GM23338 (cell line): ENCODE measurements at regions not wholly inside any gene's neighbourhood (a gene's known extent, or its start where the extent isn't known, plus 50 kb on each side); places are given as distances from the start of the nearest gene placed in this dataset.

Experiments
- CREB1 ChIP-seq: fragments of 250-450 bp; sonication (Bioruptor Pico); IDR thresholded peaks from 2 replicates; pipeline ENCODE4 v1.5.0; 2020; ENCODE audit warnings: low read depth, mild to moderate bottlenecking, moderate library complexity
- CTCF ChIP-seq, 2 experiments: fragments of 200-600 bp in 1 of 2; sonication (generic) in 1 of 2; conservative IDR thresholded peaks; 2 replicates each; pipeline versions ENCODE4 v1.5.1 to v1.6.1; 2016 to 2017; ENCODE audit warnings: antibody characterized with exemption in 2 of 2, low read depth in 2 of 2, mild to moderate bottlenecking in 2 of 2, moderate library complexity in 1 of 2
- EZH2 ChIP-seq: fragments of 200-600 bp; sonication (generic); IDR thresholded peaks from one replicate; pipeline ENCODE4 v1.8.0; 2017; ENCODE audit warnings: antibody characterized with exemption, mild to moderate bottlenecking, low read depth; ENCODE audit not compliant: unreplicated experiment
- JUNB ChIP-seq: IDR thresholded peaks from one replicate; pipeline ENCODE4 v1.6.1; 2016; ENCODE audit warnings: antibody characterized with exemption; ENCODE audit not compliant: unreplicated experiment
- NANOG ChIP-seq: IDR thresholded peaks from 2 replicates; pipeline ENCODE4 v1.6.1; 2016; ENCODE audit warnings: antibody characterized with exemption, borderline replicate concordance
- POLR2AphosphoS5 ChIP-seq: IDR thresholded peaks from 2 replicates; pipeline ENCODE4 v1.6.1; 2016; ENCODE audit warnings: antibody characterized with exemption, low read depth
- STAT1 ChIP-seq: IDR thresholded peaks from one replicate; pipeline ENCODE4 v1.6.1; 2016; ENCODE audit warnings: antibody characterized with exemption; ENCODE audit not compliant: unreplicated experiment
- ZNF114 ChIP-seq: fragments of 250-450 bp; sonication (Bioruptor Pico); IDR thresholded peaks from 2 replicates; pipeline ENCODE4 v1.5.0; 2020; ENCODE audit warnings: mild to moderate bottlenecking, moderate library complexity
- TF ChIP-seq, protein P1 (sequence below): IDR thresholded peaks from one replicate; pipeline ENCODE4 v1.6.1; 2018; ENCODE audit warnings: antibody characterized with exemption; ENCODE audit not compliant: unreplicated experiment

- TF ChIP-seq CTCF (conservative IDR thresholded peaks at IDR 0.05; ENCODE audit: low read depth in 2 of 2) (no peak), EZH2 (no peak), POLR2AphosphoS5 (no peak), NANOG (no peak), JUNB (no peak), CREB1 (CRISPR knock-in tag) (no peak), ZNF114 (CRISPR knock-in tag) (no peak), STAT1 (no peak)
- TF ChIP-seq, protein P1, sequence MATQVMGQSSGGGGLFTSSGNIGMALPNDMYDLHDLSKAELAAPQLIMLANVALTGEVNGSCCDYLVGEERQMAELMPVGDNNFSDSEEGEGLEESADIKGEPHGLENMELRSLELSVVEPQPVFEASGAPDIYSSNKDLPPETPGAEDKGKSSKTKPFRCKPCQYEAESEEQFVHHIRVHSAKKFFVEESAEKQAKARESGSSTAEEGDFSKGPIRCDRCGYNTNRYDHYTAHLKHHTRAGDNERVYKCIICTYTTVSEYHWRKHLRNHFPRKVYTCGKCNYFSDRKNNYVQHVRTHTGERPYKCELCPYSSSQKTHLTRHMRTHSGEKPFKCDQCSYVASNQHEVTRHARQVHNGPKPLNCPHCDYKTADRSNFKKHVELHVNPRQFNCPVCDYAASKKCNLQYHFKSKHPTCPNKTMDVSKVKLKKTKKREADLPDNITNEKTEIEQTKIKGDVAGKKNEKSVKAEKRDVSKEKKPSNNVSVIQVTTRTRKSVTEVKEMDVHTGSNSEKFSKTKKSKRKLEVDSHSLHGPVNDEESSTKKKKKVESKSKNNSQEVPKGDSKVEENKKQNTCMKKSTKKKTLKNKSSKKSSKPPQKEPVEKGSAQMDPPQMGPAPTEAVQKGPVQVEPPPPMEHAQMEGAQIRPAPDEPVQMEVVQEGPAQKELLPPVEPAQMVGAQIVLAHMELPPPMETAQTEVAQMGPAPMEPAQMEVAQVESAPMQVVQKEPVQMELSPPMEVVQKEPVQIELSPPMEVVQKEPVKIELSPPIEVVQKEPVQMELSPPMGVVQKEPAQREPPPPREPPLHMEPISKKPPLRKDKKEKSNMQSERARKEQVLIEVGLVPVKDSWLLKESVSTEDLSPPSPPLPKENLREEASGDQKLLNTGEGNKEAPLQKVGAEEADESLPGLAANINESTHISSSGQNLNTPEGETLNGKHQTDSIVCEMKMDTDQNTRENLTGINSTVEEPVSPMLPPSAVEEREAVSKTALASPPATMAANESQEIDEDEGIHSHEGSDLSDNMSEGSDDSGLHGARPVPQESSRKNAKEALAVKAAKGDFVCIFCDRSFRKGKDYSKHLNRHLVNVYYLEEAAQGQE = no peak
Measured at GRCh38 chr4:26148927-26149326, 171.9 kb upstream of the RBPJ start.
